Parathyroid adenoma (tissue), 2 donors: ENCODE measurements at regions not wholly inside any gene's neighbourhood (a gene's known extent, or its start where the extent isn't known, plus 50 kb on each side); places are given as distances from the start of the nearest gene placed in this dataset.

ENCODE experiments used
- H2AFZ ChIP-seq: fragments of 300-600 bp; sonication (generic); one replicate; pipeline ENCODE4 v1.7.0; 2017; ENCODE audit warnings: antibody characterized with exemption, mild to moderate bottlenecking
- H3K27ac ChIP-seq: fragments of 300-600 bp; sonication (generic); one replicate; pipeline ENCODE4 v1.7.0; 2017
- H3K27me3 ChIP-seq: fragments of 300-600 bp; sonication (generic); one replicate; pipeline ENCODE4 v1.7.0; 2017; ENCODE audit warnings: low read length; ENCODE audit not compliant: control insufficient read depth, insufficient read depth
- H3K36me3 ChIP-seq: fragments of 300-600 bp; sonication (generic); one replicate; pipeline ENCODE4 v1.7.0; 2017; ENCODE audit warnings: low read length; ENCODE audit not compliant: control insufficient read depth, insufficient read depth
- H3K4me1 ChIP-seq: fragments of 300-600 bp; sonication (generic); one replicate; pipeline ENCODE4 v1.7.0; 2017; ENCODE audit warnings: control low read depth
- H3K4me2 ChIP-seq: fragments of 300-600 bp; sonication (generic); one replicate; pipeline ENCODE4 v1.7.0; 2017; ENCODE audit warnings: low read length
- H3K4me3 ChIP-seq: fragments of 300-600 bp; sonication (generic); one replicate; pipeline ENCODE4 v1.7.0; 2017; ENCODE audit warnings: low read depth, low read length
- H3K79me2 ChIP-seq: fragments of 300-600 bp; sonication (generic); one replicate; pipeline ENCODE4 v1.7.0; 2017; ENCODE audit warnings: control low read depth
- H3K9ac ChIP-seq: fragments of 300-600 bp; sonication (generic); one replicate; pipeline ENCODE4 v1.7.0; 2017; ENCODE audit warnings: mild to moderate bottlenecking
- H3K9me3 ChIP-seq: fragments of 300-600 bp; sonication (generic); one replicate; pipeline ENCODE4 v1.7.0; 2017; ENCODE audit warnings: low read length; ENCODE audit not compliant: control insufficient read depth
- TF ChIP-seq, protein P1 (sequence below): fragments of 300-600 bp; sonication (generic); IDR thresholded peaks from one replicate; pipeline ENCODE4 v1.7.0; 2017; ENCODE audit warnings: antibody characterized with exemption, mild to moderate bottlenecking
- donor health status: primary hyperparathyroidism.

DNA sequence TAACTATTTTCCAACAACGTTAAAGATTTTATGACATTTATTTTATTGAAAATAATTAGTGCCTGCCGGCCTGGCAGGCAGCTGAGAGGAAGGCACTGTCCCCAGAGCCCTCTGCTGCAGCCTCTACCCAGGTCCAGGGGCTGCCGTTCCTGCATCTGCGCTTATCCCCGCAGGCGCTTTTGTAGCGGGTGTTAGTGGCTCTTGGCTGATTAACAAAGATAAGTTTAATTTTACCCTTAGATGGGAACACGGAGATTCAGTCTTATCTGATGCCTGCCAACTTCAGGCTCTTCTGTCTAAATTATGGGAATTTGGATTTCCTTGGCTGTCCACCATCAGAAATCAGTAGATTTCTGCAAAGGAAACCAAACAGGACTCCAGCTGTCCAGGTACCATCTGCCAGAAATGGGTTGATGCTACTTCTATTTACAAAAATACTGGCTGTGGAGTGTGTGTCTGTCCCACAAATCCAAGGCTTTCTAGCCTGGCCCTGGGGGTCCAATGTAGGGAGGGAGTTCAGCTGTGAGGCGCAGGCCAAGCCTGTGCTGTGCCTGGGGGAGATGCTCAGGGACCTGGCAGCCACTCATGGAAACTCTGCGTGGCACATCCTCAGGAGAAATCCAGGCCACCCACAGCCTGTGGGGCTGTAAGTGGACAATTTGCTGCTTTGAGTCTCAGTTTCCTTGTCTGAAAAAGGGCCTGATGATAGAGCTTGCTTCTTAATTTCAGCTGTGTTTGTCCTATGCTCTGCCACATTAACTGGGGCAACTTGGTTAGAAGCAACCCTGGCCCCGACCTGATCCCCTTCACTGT is 62.0 kb upstream of the IGFBP3 start:
- Histone ChIP-seq H3K27ac (no peak overlapping the region), H3K9ac (no peak overlapping the region), H3K4me1 (no peaks in the 10 kb centered on the region), H3K4me2 (no peak overlapping the region), H3K27me3 (no peaks in the 10 kb centered on the region), H3K4me3 (no peak overlapping the region), H3K79me2 (no peaks in the 10 kb centered on the region), H3K9me3 (no peaks in the 10 kb centered on the region), H2AFZ (no peak overlapping the region), H3K36me3 (no peaks in the 10 kb centered on the region)
- TF ChIP-seq, protein P1, sequence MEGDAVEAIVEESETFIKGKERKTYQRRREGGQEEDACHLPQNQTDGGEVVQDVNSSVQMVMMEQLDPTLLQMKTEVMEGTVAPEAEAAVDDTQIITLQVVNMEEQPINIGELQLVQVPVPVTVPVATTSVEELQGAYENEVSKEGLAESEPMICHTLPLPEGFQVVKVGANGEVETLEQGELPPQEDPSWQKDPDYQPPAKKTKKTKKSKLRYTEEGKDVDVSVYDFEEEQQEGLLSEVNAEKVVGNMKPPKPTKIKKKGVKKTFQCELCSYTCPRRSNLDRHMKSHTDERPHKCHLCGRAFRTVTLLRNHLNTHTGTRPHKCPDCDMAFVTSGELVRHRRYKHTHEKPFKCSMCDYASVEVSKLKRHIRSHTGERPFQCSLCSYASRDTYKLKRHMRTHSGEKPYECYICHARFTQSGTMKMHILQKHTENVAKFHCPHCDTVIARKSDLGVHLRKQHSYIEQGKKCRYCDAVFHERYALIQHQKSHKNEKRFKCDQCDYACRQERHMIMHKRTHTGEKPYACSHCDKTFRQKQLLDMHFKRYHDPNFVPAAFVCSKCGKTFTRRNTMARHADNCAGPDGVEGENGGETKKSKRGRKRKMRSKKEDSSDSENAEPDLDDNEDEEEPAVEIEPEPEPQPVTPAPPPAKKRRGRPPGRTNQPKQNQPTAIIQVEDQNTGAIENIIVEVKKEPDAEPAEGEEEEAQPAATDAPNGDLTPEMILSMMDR, result no peak

DNA sequence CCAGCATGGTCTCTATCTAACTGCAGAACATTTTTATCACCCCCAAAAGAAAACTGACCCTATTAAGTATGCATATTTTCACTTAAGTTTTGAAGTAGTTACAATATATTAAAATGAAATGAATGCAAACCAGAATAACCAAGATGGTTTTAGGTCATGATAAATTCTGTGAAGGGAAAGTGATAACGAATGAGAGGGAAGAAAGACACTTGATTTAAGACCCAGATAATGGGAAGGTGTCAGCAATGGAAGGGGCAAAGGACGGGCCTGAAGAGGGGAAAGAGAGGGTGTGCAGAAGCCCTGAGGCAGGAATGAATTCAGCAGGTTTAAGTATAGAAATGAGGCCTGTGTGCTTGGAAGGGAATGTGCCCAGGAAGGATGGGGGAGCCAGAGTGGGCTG is 61.1 kb upstream of the IGFBP3 start:
- Histone ChIP-seq H3K4me2 (no peak overlapping the region), H3K9ac (no peak overlapping the region), H3K79me2 (no peaks in the 10 kb centered on the region), H3K4me3 (no peak overlapping the region), H3K27me3 (no peaks in the 10 kb centered on the region), H2AFZ (no peak overlapping the region), H3K36me3 (no peaks in the 10 kb centered on the region), H3K9me3 (no peaks in the 10 kb centered on the region), H3K4me1 (no peaks in the 10 kb centered on the region), H3K27ac (no peak overlapping the region)
- TF ChIP-seq, protein P1, result no peak

DNA sequence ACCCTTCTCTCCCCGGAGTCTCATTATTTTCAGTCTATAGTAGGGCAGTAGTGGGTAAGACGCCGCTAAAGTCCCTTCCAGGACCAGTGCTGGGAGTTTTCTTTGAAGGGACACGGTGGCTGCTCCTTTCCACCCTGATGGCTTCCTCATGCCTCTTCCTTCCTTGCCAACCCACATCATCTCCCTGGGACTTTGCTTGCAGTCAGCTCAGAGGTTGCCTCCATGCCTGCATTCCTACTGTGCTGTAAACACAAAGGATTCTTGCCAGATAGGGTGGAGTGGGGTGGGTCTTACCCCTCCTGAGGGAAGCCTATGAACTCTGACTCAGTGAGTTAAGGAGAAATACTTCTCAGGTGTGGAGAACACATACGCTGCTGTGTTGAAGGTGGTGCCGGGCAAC is 59.9 kb upstream of the IGFBP3 start:
- Histone ChIP-seq H3K9ac (no peak overlapping the region), H3K4me2 (no peak overlapping the region), H2AFZ (no peak overlapping the region), H3K27me3 (no peaks in the 10 kb centered on the region), H3K4me3 (no peak overlapping the region), H3K9me3 (no peaks in the 10 kb centered on the region), H3K36me3 (no peaks in the 10 kb centered on the region), H3K79me2 (no peaks in the 10 kb centered on the region), H3K27ac (no peak overlapping the region), H3K4me1 (no peaks in the 10 kb centered on the region)
- TF ChIP-seq, protein P1, result no peak

DNA sequence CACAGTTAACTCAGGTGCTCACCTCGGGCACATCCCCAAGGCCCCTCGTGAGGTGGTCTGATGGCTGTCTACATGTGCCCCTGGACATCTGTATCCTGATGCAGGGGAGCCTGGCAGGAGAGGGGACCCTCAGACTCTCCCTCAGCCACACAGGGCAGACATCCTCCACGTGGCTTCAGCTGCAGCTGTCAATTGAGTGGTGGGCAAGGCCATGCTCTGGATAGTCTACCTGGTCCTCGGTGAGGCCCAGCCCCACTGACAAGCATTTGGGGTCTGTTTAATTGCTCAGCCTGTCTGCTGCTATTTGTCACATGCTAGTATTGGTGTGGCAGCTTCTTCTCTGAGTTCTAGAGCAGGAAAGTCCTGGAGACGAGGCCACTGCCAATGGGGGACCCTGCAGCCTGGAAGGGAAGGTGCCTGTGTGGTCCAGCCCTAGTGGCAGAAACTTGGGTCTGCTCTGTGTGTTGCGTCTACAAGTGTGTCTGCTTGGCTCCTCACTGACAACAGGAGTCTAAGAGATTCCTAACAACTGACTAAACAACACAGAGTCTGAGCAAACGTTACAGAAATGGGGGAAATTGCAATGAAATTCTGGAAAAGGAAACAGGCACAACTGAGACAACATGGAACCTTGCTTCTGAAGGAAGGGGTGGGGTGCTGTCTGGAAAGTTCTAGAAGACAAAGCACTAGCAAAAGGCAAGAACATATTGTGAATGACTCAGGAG is 59.3 kb upstream of the IGFBP3 start:
- Histone ChIP-seq H3K27me3 (no peaks in the 10 kb centered on the region), H3K4me2 (no peak overlapping the region)

More for the DNA sequence above, 59.3 kb upstream of the IGFBP3 start:
- H3K9me3 ChIP-seq, result no peaks in the 10 kb centered on the region
- no peak overlapping the region for H3K27ac ChIP-seq
- H3K4me3 ChIP-seq, result no peak overlapping the region
- TF ChIP-seq, protein P1, result no peak
- H3K36me3 ChIP-seq, result no peaks in the 10 kb centered on the region
- H3K4me1 ChIP-seq, result no peaks in the 10 kb centered on the region
- no peak overlapping the region for H2AFZ ChIP-seq
- H3K9ac ChIP-seq, result no peak overlapping the region
- H3K79me2 ChIP-seq, result no peaks in the 10 kb centered on the region
